AG04450 (cell line): ENCODE measurements at regions not wholly inside any gene's neighbourhood (a gene's known extent, or its start where the extent isn't known, plus 50 kb on each side); places are given as distances from the start of the nearest gene placed in this dataset.

Source experiments
- CTCF ChIA-PET: fragments of 300-600, 350-600 bp; formaldehyde crosslinking; extraction: SDS; loops from one replicate; lab custom pipeline; 2022; ENCODE audit warnings: antibody characterized with exemption, inconsistent platforms; lab: Charles Lee
- POLR2A ChIA-PET: fragments of 350-600 bp; formaldehyde crosslinking; extraction: SDS; loops from one replicate; lab custom pipeline; 2021; ENCODE audit warnings: antibody characterized with exemption, inconsistent platforms; lab: Yijun Ruan, JAX
- DNase-seq: peaks from one replicate; pipeline ENCODE4 v3.0.0-alpha.2; 2011; ENCODE audit warnings: low read depth, low spot score
- H3K27ac ChIP-seq: one replicate; pipeline ENCODE4 v1.5.1; 2012; ENCODE audit warnings: low read depth, low read length, control low read depth
- H3K27me3 ChIP-seq: one replicate; pipeline ENCODE4 v1.6.0; 2012; ENCODE audit warnings: low read length; ENCODE audit not compliant: control insufficient read depth, insufficient read depth
- H3K4me3 ChIP-seq: 2 replicates; pipeline ENCODE4 v1.5.1; 2011; ENCODE audit warnings: mild to moderate bottlenecking, low read depth, low read length, control low read depth
- H3K9me3 ChIP-seq: 2 replicates; pipeline ENCODE4 v1.5.1; 2012; ENCODE audit warnings: low read length; ENCODE audit not compliant: control insufficient read depth, insufficient read depth
- CTCF ChIP-seq: IDR thresholded peaks from 2 replicates; pipeline ENCODE4 v1.5.1; 2011; ENCODE audit warnings: low read depth, low read length, control low read depth, inconsistent platforms

GRCh38 chr19:28737021-28737895 lies 475.7 kb downstream of the UQCRFS1 start:
- CTCF ChIA-PET: interaction anchor here (0.5 to 4.9 kb wide), 28 partner anchors 8 to 939 kb away, joined by 3 to 51 read pairs (median 4); no protein-coding TSS in a partner anchor
- peak; percentile 2 for DNase-seq
- Histone ChIP-seq H3K27me3 (no peaks in the 10 kb centered on the region), H3K27ac (no peak overlapping the region), H3K9me3 (no peaks in the 10 kb centered on the region), H3K4me3 (no peak overlapping the region)
- TF ChIP-seq CTCF: peak; percentile 55
- POLR2A ChIA-PET: no interaction called here

GRCh38 chr19:28736528-28736927 lies 476.4 kb downstream of the UQCRFS1 start:
- TF ChIP-seq CTCF: no peak
- H3K27ac ChIP-seq: no peak overlapping the region
- H3K27me3 ChIP-seq: no peaks in the 10 kb centered on the region
- no peak overlapping the region for H3K4me3 ChIP-seq
- DNase-seq: no peak
- CTCF ChIA-PET: interaction anchor here (0.5 to 4.9 kb wide), 23 partner anchors 9 to 938 kb away, joined by 3 to 51 read pairs (median 4); no protein-coding TSS in a partner anchor
- POLR2A ChIA-PET: no interaction called here
- H3K9me3 ChIP-seq: no peaks in the 10 kb centered on the region

DNA sequence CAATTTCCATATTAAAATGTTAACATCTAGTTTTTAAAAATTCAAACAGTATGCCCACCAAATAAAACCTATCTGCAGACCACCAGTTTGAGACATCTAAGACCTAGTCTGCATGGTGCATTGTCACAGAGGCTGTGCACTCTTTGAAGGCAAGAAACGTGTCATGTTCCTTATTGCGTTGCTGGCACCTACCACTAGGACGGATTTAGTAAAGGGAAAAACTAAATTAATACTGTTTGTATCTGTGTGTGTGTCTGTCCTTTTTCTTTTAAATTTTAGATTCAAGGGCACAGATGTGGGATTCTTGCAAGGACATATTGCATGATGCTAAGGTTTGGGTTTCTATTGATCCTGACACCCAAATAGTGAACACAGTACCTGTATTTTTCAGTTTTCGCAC lies 481.4 kb downstream of the UQCRFS1 start:
- POLR2A ChIA-PET: no interaction called here
- no peak overlapping the region for H3K27ac ChIP-seq
- no peak overlapping the region for H3K4me3 ChIP-seq
- CTCF ChIA-PET: no interaction called here
- no peak for DNase-seq
- H3K9me3 ChIP-seq: peaks cover 18% of the 10 kb centered on the region
- no peak for TF ChIP-seq CTCF
- H3K27me3 ChIP-seq: no peaks in the 10 kb centered on the region

DNA sequence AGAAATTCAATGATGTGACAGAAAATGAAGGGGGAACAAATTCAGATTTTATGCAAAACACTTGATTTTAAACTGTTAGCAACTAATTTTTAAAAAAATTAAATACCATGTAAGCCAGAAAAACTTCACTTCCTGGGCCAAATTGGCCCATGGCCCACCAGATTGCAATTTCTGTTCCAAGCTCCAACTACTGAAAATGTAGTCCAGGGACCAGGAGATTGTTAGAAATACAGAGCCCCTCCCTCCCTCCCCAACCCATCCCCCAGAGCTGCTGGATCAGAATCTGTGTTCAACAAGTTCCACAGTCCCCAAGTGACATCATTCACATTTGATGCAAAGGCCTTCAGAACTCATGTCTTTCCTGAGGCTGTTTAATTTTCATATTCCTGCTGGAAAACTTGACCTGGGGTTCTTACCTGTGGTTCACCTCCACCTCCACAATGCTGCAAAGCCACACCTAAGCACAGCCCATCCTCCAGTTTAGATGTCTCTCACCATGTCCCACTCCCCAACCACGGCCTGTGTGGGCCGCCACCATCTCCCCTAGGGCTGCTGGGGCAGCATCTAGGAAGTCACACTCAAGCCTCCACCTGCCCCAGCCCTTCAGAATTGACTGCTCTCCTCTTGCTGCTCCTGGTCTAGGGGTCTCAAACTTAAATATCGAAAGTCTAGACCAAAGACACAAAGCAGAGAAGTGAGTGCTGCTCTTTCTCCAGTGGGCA lies 482.0 kb downstream of the UQCRFS1 start:
- Histone ChIP-seq H3K4me3 (no peak overlapping the region), H3K27ac (no peak overlapping the region), H3K9me3 (peaks cover 20% of the 10 kb centered on the region), H3K27me3 (no peaks in the 10 kb centered on the region)
- CTCF ChIA-PET: no interaction called here
- no peak for TF ChIP-seq CTCF
- DNase-seq: no peak
- POLR2A ChIA-PET: no interaction called here
